ENCODE measurements at regions not wholly inside any gene's neighbourhood (a gene's known extent, or its start where the extent isn't known, plus 50 kb on each side); places are given as distances from the start of the nearest gene placed in this dataset.

DNA sequence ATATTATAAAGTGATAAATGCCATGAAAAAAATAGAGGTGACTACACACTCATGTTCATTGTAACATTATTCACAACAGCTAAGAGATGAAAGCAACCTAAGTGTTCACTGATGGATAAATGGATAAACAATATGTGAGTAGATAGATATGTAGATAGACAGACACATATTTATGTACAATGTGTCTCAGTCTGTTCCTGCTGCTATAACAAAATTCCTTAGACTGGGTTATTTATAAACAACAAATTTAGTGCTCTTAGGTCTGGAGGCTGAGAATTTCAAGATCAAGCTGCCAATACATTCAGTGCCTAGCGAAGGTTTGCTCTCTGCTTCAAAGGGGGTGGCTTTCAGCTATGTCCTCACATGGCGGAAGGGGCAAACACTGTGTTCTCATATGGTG, 312.5 kb downstream of the ZNF621 start:
- TF ChIP-seq, protein P1, sequence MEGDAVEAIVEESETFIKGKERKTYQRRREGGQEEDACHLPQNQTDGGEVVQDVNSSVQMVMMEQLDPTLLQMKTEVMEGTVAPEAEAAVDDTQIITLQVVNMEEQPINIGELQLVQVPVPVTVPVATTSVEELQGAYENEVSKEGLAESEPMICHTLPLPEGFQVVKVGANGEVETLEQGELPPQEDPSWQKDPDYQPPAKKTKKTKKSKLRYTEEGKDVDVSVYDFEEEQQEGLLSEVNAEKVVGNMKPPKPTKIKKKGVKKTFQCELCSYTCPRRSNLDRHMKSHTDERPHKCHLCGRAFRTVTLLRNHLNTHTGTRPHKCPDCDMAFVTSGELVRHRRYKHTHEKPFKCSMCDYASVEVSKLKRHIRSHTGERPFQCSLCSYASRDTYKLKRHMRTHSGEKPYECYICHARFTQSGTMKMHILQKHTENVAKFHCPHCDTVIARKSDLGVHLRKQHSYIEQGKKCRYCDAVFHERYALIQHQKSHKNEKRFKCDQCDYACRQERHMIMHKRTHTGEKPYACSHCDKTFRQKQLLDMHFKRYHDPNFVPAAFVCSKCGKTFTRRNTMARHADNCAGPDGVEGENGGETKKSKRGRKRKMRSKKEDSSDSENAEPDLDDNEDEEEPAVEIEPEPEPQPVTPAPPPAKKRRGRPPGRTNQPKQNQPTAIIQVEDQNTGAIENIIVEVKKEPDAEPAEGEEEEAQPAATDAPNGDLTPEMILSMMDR (IDR thresholded peaks at IDR 0.05; ENCODE audit: low read depth, low read length, missing control alignments): no peak

GRCh38 chr3:40841131-40841530, 316.4 kb downstream of the ZNF621 start:
- no peak overlapping the region for H3K4me3 ChIP-seq (ENCODE audit: low read depth, low read length)
- in situ Hi-C loops (cut with HindIII; ENCODE audit: low pct_ligation_motif_present, low sequenced_read_pairs): no loop called here
- no peaks in the 10 kb centered on the region for H3K36me3 ChIP-seq (replicated peaks)
- TF ChIP-seq, protein P1 (IDR thresholded peaks at IDR 0.05; ENCODE audit: low read depth, low read length, missing control alignments): no peak
- no peak for DNase-seq
- no peaks in the 10 kb centered on the region for H3K27me3 ChIP-seq (replicated peaks)
- no peak overlapping the region for H3K27ac ChIP-seq

More for the DNA sequence above, 312.5 kb downstream of the ZNF621 start:
- in situ Hi-C loops (cut with HindIII; ENCODE audit: low pct_ligation_motif_present, low sequenced_read_pairs): no loop called here
- Histone ChIP-seq H3K4me3 (ENCODE audit: low read depth, low read length) (no peak overlapping the region), H3K27me3 (replicated peaks) (no peaks in the 10 kb centered on the region), H3K27ac (no peak overlapping the region), H3K36me3 (replicated peaks) (no peaks in the 10 kb centered on the region)
- no peak for DNase-seq

DNA sequence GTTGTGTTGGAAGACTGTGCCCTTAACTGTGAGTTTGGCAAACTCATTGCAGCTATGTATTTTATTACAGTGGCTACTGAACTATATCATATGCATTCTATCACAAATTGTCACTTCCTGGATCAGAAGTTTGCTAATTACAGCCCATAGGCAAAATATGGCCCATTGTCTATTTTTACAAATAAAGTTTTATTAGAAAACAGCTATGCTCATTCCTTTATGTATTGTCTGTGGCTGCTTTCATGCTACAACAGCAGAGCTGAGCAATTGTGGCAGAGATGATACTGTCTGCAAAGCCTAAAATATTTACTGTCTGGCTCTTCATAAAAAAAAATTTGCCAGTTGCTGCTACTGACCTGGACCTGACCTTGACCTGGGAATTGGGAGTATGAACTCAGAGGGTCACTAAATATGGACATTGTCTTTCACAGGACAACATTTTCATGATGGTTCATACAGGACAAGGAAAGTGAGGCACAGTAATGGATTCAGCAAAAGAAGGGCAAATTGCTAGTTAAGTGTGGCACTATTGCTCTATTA, 316.9 kb downstream of the ZNF621 start:
- Histone ChIP-seq H3K4me3 (ENCODE audit: low read depth, low read length) (no peak overlapping the region), H3K27me3 (replicated peaks) (no peaks in the 10 kb centered on the region), H3K27ac (no peak overlapping the region), H3K36me3 (replicated peaks) (no peaks in the 10 kb centered on the region)
- in situ Hi-C loops (cut with HindIII; ENCODE audit: low pct_ligation_motif_present, low sequenced_read_pairs): no loop called here
- DNase-seq: no peak
- TF ChIP-seq, protein P1 (IDR thresholded peaks at IDR 0.05; ENCODE audit: low read depth, low read length, missing control alignments): no peak

GRCh38 chr3:40842714-40843113, 318.0 kb downstream of the ZNF621 start:
- no peak overlapping the region for H3K27ac ChIP-seq
- H3K27me3 ChIP-seq (replicated peaks): no peaks in the 10 kb centered on the region
- in situ Hi-C loops (cut with HindIII; ENCODE audit: low pct_ligation_motif_present, low sequenced_read_pairs): no loop called here
- no peak overlapping the region for H3K4me3 ChIP-seq (ENCODE audit: low read depth, low read length)
- TF ChIP-seq, protein P1 (IDR thresholded peaks at IDR 0.05; ENCODE audit: low read depth, low read length, missing control alignments): no peak
- DNase-seq: no peak
- no peaks in the 10 kb centered on the region for H3K36me3 ChIP-seq (replicated peaks)

DNA sequence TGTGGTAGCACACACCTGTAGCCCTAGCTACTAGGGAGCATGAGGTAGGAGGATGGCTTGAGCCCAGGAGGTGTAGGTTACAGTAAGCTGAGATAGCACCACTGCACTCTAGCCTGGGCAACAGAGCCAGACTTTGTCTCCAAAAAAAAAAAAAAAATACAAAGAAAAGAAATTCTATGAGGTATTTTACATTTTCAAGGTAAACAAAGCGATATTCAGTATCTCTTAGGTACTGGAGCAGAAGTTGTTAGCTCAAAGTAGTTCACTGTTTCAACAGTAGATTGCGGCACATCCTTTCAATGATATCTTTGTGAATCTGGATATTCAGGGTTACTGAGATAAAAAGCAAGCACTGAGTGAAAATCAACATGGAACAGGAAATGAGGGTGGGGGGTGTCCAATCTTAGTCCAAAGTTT, 318.5 kb downstream of the ZNF621 start:
- H3K36me3 ChIP-seq (replicated peaks): no peaks in the 10 kb centered on the region
- DNase-seq: no peak
- no peak overlapping the region for H3K27ac ChIP-seq
- H3K4me3 ChIP-seq (ENCODE audit: low read depth, low read length): no peak overlapping the region
- in situ Hi-C loops (cut with HindIII; ENCODE audit: low pct_ligation_motif_present, low sequenced_read_pairs): no loop called here
- TF ChIP-seq, protein P1 (IDR thresholded peaks at IDR 0.05; ENCODE audit: low read depth, low read length, missing control alignments): no peak
- H3K27me3 ChIP-seq (replicated peaks): no peaks in the 10 kb centered on the region
